DMS114 treated with DMSO at 0.1 percent for 48 hours (cell line): ENCODE measurements at regions not wholly inside any gene's neighbourhood (a gene's known extent, or its start where the extent isn't known, plus 50 kb on each side); places are given as distances from the start of the nearest gene placed in this dataset.
"Not testable (repeated sequence)": the region's sequence is repeated elsewhere in the genome, so short reads cannot be mapped to it uniquely, and the experiment has no call there.

ENCODE experiments used
- DNase-seq: peaks from one replicate; lab custom pipeline; 2025; ENCODE audit not compliant: unreplicated experiment; lab: John Stamatoyannopoulos, UW

DNA sequence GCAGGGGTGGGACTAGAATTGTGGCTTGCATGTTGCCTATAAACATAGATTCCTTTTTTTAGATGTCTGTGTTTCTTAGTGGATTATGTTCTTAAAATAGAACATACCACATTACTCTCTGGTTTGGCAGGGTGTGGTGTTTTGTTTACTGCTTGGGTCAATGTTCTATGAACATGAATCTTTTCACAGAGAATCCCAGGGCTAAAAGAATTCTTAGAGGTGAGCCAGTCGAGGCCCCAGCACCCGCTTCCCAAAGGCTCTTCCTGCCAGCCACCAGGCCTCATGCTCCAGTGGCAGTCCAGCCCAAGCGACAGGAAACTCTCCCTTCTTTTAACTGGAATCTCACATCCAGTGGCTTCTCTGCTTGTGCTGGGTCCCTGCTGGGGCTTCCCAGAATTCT lies 126.6 kb downstream of the C9orf152 start:
- no peak for DNase-seq

GRCh38 chr9:110083866-110084265 lies 124.1 kb downstream of the C9orf152 start:
- no peak for DNase-seq

DNA sequence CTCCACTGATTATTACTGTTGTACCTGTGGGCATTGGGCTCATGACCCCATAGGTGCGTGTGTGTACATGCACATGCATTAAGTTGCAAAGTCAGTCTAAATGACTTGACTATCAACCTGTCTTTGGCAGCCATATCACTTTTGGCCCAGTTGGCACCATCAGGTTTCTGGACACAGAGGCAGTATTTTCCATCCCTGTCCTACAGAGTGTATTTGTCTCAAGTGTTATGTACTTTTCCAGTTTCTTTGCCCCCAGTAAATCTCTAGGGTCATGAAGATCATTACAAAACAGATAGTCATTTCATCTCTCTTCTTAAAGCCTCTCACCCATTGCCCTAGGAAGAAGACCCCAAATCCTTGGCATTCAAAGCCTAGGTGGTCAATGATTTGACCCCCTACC lies 121.4 kb downstream of the C9orf152 start:
- no peak for DNase-seq

- DNase-seq = no peak
These were observed 120.4 kb downstream of the C9orf152 start for GRCh38 chr9:110087605-110088004.

GRCh38 chr9:110088099-110088498 lies 119.9 kb downstream of the C9orf152 start:
- DNase-seq = no peak

GRCh38 chr9:110089681-110090370 lies 118.1 kb downstream of the C9orf152 start:
- DNase-seq = no peak

DNA sequence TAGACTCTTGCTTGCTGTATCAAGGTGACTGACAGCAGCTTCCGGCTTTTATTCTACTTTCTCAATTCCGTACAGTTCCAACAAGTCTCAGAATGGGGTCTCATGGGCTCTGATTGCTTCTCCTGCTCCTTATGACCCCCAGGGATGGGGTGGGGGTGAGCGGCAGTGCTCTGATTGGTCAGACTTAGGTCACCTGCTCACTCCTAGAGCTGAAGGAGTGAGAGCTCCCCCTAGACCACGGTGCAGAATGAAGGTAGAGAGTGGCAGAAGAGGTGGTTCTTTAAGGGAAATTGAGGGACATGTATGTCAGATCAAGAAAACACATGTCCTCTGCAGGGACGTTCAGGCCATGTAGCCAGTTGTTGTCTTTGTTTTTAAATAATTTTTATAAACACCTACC lies 115.2 kb downstream of the C9orf152 start:
- no peak for DNase-seq

- DNase-seq = no peak
These were observed 114.5 kb downstream of the C9orf152 start for GRCh38 chr9:110093417-110093816.

DNA sequence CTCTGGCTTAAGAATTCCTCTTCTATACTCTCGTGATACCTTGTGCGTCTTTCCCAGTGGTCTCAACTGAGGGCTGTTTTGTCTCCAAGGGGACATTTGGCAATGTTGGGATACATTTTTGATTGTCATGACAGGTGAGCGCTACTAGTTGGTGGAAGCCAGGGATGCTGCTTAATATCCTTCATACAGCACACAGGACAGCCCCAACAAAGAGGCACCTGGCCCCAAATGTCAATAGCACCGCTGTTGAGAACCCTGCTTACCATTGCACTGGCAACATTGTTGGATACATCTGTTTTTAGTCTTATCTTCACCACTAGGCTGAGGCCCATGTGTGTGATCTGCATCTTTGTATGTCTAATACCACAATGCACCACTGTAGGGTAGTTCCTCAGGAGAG lies 114.1 kb downstream of the C9orf152 start:
- no peak for DNase-seq

DNA sequence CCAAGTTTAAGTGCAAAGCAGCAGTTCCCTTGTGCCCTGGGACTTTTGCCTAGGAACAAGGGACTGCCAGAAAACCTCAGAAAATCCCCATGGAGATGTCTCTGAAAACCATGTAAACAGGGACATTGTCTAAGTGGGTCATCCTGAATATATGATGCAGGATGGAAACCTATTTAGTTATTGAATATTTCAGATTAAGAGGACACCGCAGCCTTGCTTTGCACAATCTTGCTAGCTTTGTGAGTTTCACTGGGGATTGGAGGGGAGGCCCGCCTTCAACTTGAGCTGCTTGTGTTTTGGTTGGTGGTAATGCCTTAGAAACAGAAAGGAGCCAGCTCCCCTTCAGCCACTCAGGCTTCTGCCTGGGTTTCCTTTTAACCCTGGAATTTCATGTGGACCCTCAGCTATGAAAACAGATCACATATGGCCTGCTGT lies 112.8 kb downstream of the C9orf152 start:
- DNase-seq = no peak

- no peak for DNase-seq
These were observed 112.2 kb downstream of the C9orf152 start for GRCh38 chr9:110095776-110096175.

DNA sequence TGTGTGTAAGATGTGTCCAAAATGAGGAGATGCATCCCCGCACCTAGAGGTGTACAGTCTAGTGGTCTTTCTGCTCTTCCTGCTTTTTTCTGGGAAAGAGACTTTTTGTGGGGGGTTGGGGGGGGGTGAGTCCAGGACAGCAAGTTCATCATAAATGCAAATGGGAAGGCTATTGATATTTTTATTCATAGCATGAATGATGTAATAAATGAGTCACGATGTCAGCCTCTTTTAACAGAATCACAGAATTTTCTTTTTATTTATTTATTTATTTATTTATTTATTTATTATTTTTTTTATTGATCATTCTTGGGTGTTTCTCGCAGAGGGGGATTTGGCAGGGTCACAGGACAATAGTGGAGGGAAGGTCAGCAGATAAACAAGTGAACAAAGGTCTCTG lies 111.3 kb downstream of the C9orf152 start:
- DNase-seq = not testable (repeated sequence)

DNA sequence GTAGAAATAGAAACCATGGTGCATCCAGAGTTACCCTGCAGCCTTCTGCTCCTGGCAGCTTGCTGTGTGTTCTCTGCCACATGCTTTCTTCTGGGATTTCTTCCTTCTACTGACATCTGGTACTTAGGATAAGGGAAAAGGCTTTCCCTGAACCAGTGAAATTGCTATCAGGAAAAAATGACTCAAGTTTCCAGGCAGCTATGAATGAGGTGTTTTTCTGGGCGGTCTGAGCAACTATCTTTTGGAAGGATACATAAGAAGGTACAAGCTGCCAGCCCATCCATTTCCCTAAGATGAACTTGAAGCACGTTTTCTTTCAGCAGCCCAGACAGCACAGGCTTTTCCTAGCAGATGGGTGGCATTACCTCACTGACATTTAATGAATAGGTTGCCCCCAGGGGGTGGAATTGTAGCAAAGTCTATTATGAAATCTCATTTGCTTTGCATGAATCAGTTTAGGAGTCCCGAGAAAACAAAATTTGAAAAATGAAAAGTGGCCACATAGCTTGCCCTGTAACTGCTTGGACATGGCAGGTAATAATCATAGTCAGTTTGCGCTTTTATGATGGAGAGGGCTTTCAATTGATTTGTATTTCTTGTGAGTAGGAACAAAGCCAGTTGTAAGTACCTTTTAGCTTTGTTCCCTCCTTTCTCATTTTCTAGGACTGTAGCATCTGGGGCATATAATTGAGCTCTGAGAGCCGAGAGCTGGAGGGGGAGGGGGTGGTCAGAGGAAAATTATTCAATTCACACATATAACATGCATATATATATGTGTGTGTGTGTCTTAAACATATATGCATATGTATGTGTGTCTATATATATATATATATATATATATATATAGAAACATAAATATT lies 108.5 kb downstream of the C9orf152 start:
- DNase-seq = no peak

DNA sequence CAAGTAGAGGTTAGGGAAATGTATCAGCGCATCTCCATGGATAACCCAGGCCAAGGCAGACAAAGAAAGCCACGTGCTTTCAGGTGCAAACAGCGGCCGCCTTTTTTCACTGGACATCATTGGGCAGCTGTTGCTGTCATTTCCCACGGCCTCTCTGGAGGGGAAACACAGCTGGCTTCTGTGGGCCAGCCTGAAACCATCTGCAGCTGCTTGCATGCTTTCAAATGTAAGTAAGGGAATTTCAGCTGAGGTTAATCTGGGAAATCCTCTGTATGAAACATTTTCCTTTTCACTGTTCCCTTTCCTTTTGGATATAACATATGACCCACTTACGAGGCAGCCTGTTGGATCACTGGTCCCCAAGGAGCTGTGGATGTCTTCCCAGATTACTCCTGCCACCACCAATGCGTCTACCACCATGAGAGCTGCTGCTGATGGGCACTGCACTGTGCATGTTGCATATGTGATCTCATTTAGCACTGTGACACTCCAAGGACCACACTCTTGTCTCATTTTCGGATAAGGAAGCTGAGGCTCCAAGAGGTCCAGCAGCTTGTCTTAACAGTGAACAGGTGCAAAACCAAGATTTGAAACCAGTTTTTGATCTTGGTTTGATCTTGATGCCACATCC lies 106.3 kb downstream of the C9orf152 start:
- no peak for DNase-seq

DNA sequence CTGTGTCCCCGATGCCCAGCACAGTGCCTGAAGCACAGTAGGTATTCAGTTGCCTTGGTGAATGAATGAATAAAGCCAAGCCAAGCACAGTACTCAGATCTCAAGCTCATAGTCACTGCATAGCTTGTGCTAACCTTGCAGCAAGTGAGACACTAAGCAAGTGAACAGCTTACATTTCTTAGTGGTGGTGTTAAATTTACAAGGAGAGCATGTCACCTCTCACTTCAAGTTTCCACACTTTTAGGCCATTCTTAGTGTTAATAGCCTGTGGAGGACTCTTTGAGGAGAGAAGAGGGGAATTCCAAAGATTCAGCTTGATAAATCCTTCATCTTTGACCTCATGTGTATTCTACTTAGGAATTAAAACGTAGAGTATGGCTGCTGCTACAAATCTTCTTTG lies 104.7 kb downstream of the C9orf152 start:
- DNase-seq = no peak

DNA sequence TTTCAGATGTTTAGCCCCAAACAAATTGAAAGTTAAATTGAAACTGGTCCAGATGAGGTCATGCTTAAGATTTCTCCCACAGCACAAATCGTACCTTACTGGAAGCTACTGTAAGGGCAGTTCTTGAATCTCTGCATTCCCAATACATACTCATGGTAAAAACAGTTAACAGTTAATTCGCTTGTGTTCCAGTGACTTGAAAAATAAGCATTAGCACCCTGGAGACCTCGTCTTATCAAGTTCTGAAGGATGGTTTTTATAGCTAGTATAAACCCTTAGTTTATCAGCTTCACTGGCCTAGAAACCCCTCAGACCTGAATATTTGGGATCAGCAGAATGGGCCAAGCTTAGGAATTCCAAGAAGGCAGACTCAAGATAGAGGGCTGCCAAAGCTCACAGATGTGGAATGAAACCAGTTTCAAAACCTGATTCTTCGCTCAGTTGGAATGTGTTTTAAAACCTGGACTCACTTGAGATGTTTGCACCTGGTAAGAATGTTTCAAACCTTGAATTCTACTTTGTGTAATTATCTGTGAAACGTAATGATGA lies 103.6 kb downstream of the C9orf152 start:
- no peak for DNase-seq

GRCh38 chr9:110105107-110105506 lies 102.9 kb downstream of the C9orf152 start:
- no peak for DNase-seq

DNA sequence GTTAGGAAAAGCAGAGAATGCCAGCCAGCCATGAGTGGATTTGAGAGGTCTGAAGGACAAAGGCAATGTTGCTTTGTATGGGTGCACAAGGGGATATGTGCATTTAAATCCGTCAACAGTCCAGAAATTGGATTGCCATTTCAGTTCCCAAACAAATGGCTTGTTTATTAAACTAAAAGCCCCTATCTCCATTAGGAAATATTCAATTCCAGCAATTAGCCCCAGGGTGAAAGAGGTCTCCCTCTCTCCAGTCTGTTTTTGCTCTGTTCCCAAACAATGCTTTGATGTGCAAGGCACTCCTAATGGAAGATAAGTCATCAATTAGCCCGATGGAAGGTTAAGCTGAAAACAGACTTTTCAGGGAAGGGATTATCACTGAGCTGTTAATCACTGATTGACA lies 101.3 kb downstream of the C9orf152 start:
- DNase-seq = no peak

DNA sequence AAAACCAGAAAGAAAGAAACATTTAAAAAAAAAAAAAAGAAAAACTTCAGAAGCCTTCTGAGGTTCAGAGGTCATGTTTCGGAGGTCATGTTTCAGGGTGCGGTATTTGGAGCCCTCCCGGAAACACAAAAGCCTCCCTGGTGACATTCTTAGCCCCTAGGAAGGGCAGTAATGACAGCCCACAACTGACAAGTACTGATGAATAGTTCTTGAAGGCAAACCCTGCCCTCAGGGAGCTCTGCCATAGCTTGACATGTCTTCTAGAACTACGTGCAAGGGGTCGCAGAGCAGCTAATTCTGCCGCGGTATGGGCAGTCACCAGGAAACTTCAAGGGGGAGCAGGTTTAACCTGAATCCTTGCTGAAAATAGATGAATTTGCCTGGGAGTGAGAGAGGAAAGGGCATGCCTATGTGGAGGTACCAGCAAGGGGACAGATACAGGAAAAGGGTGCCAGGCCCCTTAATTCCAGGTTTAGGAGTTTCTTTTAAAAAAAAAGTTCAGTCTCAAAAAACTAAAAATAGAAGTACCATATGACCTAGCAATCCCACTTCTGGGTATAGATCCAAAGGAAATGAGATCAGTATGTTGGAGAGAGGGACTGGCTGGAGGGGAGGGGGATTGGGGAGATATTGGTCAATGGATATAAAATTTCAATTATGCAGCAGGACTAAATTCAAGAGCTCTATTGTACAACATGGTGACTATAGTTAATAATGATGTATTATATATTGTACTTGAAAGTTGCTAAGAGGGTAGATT lies 98.4 kb downstream of the C9orf152 start:
- DNase-seq = no peak

DNA sequence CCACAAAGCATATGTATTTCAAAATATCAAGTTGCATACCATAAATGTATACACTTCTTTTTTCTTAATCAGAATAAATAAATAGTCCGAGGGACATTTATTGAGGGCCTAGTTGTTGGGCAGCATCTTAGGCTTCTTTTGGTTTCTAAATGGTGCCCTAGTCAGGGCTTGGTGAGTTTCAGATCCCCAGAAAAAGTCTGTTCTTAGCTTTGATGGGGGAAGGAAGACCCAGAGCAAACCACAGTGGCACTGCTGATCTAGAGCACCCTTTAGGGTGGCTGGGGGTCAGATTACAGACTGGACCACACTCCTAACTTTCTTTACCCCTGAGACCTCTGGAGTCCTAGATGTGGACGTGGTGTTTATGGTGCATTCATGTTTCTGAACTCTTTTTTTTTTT lies 97.8 kb downstream of the C9orf152 start:
- DNase-seq = no peak

- no peak for DNase-seq
These were observed 96.1 kb downstream of the C9orf152 start for GRCh38 chr9:110111868-110112267.
